ENCODE measurements at regions not wholly inside any gene's neighbourhood (a gene's known extent, or its start where the extent isn't known, plus 50 kb on each side); places are given as distances from the start of the nearest gene placed in this dataset.

DNA sequence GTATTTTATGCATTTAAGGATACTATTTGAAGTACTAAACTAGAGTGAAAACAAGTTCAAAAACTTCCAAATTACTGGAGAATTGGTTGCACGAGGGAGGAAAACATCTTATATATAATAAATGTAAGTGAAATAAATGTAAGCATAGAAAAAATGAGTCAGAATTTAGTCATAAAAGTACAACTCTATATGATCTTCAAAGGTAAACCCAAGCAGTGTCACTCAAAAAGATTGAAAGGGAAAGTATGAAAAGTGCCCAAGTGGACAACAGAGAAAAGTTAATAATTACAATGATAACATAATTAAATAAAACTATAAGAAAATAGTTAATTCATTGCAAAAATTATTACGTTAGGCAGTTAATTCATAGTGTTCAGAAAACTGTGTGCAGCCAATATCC is 2288.5 kb upstream of the C9orf72 start:
- intact Hi-C loops (cut with DNase I), result no loop called here
- H3K4me3 ChIP-seq, result no peak overlapping the region
- TF ChIP-seq POLR2A (IDR thresholded peaks at IDR 0.05) (no peak), POLR2AphosphoS5 (IDR thresholded peaks at IDR 0.05) (no peak), CTCF (IDR thresholded peaks at IDR 0.05) (no peak)
- no peaks in the 10 kb centered on the region for H3K4me1 ChIP-seq (replicated peaks)
- no peaks in the 10 kb centered on the region for H3K27me3 ChIP-seq (replicated peaks; ENCODE audit: insufficient read depth)
- WGBS, result 80% methylated on average over 2 of the region's 2 CpGs
- H3K27ac ChIP-seq, result no peak overlapping the region
- no peak for DNase-seq (ENCODE audit: low spot score)
- H3K9me3 ChIP-seq, result no peaks in the 10 kb centered on the region
- no peaks in the 10 kb centered on the region for H3K36me3 ChIP-seq

- Histone ChIP-seq H3K27ac (no peak overlapping the region), H3K27me3 (replicated peaks; ENCODE audit: insufficient read depth) (no peaks in the 10 kb centered on the region), H3K9me3 (no peaks in the 10 kb centered on the region), H3K4me1 (replicated peaks) (no peaks in the 10 kb centered on the region), H3K36me3 (no peaks in the 10 kb centered on the region), H3K4me3 (no peak overlapping the region)
- WGBS, result 86% methylated on average over 3 of the region's 3 CpGs
- no peak for TF ChIP-seq POLR2AphosphoS5 (IDR thresholded peaks at IDR 0.05)
- no peak for TF ChIP-seq POLR2A (IDR thresholded peaks at IDR 0.05)
- TF ChIP-seq CTCF (IDR thresholded peaks at IDR 0.05), result no peak
- intact Hi-C loops (cut with DNase I), result no loop called here
- DNase-seq (ENCODE audit: low spot score), result no peak
Observed at GRCh38 chr9:29865764-29866313, 2292.6 kb upstream of the C9orf72 start.

GRCh38 chr9:29866556-29866955 is 2293.3 kb upstream of the C9orf72 start:
- H3K9me3 ChIP-seq, result no peaks in the 10 kb centered on the region
- no peak for TF ChIP-seq POLR2A (IDR thresholded peaks at IDR 0.05)
- TF ChIP-seq CTCF (IDR thresholded peaks at IDR 0.05), result no peak
- no peak for TF ChIP-seq POLR2AphosphoS5 (IDR thresholded peaks at IDR 0.05)
- intact Hi-C loops (cut with DNase I), result no loop called here
- WGBS, result 37% methylated on average over 4 of the region's 4 CpGs
- no peak for DNase-seq (ENCODE audit: low spot score)
- H3K4me3 ChIP-seq, result no peak overlapping the region
- H3K27me3 ChIP-seq (replicated peaks; ENCODE audit: insufficient read depth), result no peaks in the 10 kb centered on the region
- no peak overlapping the region for H3K27ac ChIP-seq
- no peaks in the 10 kb centered on the region for H3K4me1 ChIP-seq (replicated peaks)
- no peaks in the 10 kb centered on the region for H3K36me3 ChIP-seq

DNA sequence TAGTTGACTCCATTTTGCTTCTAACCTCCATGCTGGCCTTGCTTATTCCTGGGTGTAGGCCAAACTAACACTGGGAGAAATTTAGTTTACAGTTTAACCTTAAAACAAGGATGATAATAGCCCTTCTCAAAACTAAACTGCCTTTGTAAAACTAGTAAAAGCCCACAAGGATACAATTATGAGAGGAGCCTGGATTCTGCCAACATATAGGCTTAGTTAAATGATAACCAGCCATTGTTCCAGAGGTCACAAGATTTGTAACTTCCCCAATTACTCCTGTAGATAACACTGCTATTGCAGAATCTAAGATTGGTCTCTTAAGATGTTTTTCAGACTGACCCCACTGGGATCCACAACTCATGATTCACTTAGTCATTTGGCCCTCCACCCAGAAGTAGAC is 2300.3 kb upstream of the C9orf72 start:
- Histone ChIP-seq H3K4me3 (no peak overlapping the region), H3K27ac (no peak overlapping the region), H3K27me3 (replicated peaks; ENCODE audit: insufficient read depth) (no peaks in the 10 kb centered on the region), H3K4me1 (replicated peaks) (no peaks in the 10 kb centered on the region), H3K9me3 (no peaks in the 10 kb centered on the region), H3K36me3 (no peaks in the 10 kb centered on the region)
- TF ChIP-seq POLR2AphosphoS5 (IDR thresholded peaks at IDR 0.05), result no peak
- TF ChIP-seq CTCF (IDR thresholded peaks at IDR 0.05), result no peak
- no peak for DNase-seq (ENCODE audit: low spot score)
- intact Hi-C loops (cut with DNase I), result no loop called here

DNA sequence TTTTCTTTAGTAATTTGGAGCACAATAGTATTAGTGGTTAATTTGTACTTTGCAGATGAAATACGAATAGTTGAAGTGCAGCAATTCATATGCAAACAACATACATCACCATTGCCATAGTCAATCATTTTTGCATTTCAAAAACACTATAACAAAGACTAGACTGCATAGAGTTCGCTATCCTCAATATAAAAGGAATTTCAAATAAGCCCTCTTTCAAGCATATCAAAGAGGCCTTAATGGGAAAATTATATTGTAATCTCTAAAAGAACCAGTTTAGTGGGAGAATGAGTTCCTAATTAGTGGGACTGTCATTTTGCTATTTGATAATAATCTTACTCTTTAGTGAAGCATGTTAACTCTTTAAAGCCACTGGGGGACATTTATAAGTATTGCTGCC is 2302.3 kb upstream of the C9orf72 start:
- no peaks in the 10 kb centered on the region for H3K36me3 ChIP-seq
- no peak overlapping the region for H3K4me3 ChIP-seq
- H3K9me3 ChIP-seq, result no peaks in the 10 kb centered on the region
- H3K27ac ChIP-seq, result no peak overlapping the region
- no peaks in the 10 kb centered on the region for H3K4me1 ChIP-seq (replicated peaks)
- no peak for TF ChIP-seq POLR2AphosphoS5 (IDR thresholded peaks at IDR 0.05)
- no peak for TF ChIP-seq POLR2A (IDR thresholded peaks at IDR 0.05)
- no peak for TF ChIP-seq CTCF (IDR thresholded peaks at IDR 0.05)
- intact Hi-C loops (cut with DNase I), result no loop called here
- H3K27me3 ChIP-seq (replicated peaks; ENCODE audit: insufficient read depth), result no peaks in the 10 kb centered on the region
- WGBS, result 65% methylated on average over 2 of the region's 2 CpGs
- DNase-seq (ENCODE audit: low spot score), result no peak

Data from prostate gland (tissue), 2 donors.